ENCODE measurements at regions not wholly inside any gene's neighbourhood (a gene's known extent, or its start where the extent isn't known, plus 50 kb on each side); places are given as distances from the start of the nearest gene placed in this dataset.

DNA sequence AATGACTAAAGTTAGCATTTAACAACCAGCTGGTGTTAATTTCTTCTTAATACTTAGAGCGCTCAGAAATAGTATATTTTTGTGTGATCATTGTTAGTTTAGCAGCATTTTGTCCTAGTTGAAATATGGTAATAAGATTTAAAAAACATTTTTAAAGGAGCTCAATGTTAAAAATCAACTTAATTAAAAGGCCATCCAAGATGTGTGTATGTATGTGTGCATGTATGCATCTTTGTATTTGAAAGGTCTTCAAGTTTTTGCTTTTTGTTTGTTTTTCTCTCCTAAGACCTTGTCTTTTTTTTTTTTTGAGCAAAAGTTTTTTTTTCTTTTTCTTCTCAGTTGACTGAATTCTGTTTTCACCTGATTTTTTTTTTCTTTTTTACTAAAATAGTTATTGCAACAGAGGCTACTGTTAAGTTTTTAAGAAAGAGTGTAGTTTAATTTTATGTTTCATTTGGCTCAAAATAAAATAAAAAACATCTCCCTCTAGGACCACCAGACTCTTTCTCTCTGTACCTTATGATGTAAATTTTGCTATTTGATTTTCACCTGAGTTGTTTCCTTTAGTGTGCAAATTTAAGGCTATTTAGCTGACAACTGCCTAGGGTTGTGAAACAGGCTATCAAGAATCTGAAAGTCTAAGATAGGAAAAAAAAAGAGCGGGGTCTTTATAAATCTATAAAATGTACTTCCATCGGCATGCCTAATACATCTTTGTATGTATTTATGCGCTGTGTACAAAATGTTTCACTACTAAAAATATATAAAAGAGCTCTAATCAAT, 76.4 kb upstream of the C1GALT1 start:
- CTCF ChIA-PET = interaction anchor here (0.5 to 1.9 kb wide), 3 partner anchors 9 to 545 kb away, joined by 3 to 5 read pairs (median 3); no protein-coding TSS in a partner anchor
- Mint-ChIP-seq H3K36me3 (ENCODE audit: insufficient read depth, unreplicated experiment) (no peaks in the 10 kb centered on the region), H3K9me3 (ENCODE audit: low read depth, unreplicated experiment) (no peaks in the 10 kb centered on the region), H3K4me3 (ENCODE audit: low read depth, unreplicated experiment) (no peak overlapping the region), H3K4me1 (ENCODE audit: low read depth, unreplicated experiment) (peaks cover 9% of the 10 kb centered on the region), H3K27ac (ENCODE audit: unreplicated experiment) (no peak overlapping the region), H3K27me3 (ENCODE audit: unreplicated experiment) (no peaks in the 10 kb centered on the region)
- no peak for DNase-seq
- no TSS peak for BruUV-seq (replicated peaks)
- intact Hi-C loops (cut with micrococcal nuclease; ENCODE audit: unreplicated experiment) = no loop called here
- TF ChIP-seq, protein P1, sequence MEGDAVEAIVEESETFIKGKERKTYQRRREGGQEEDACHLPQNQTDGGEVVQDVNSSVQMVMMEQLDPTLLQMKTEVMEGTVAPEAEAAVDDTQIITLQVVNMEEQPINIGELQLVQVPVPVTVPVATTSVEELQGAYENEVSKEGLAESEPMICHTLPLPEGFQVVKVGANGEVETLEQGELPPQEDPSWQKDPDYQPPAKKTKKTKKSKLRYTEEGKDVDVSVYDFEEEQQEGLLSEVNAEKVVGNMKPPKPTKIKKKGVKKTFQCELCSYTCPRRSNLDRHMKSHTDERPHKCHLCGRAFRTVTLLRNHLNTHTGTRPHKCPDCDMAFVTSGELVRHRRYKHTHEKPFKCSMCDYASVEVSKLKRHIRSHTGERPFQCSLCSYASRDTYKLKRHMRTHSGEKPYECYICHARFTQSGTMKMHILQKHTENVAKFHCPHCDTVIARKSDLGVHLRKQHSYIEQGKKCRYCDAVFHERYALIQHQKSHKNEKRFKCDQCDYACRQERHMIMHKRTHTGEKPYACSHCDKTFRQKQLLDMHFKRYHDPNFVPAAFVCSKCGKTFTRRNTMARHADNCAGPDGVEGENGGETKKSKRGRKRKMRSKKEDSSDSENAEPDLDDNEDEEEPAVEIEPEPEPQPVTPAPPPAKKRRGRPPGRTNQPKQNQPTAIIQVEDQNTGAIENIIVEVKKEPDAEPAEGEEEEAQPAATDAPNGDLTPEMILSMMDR (IDR thresholded peaks at IDR 0.05; ENCODE audit: unreplicated experiment) = no peak

GRCh38 chr7:7108931-7109330, 73.4 kb upstream of the C1GALT1 start:
- Mint-ChIP-seq H3K9me3 (ENCODE audit: low read depth, unreplicated experiment) (no peaks in the 10 kb centered on the region), H3K4me3 (ENCODE audit: low read depth, unreplicated experiment) (no peak overlapping the region), H3K27me3 (ENCODE audit: unreplicated experiment) (no peaks in the 10 kb centered on the region), H3K4me1 (ENCODE audit: low read depth, unreplicated experiment) (no peaks in the 10 kb centered on the region), H3K27ac (ENCODE audit: unreplicated experiment) (no peak overlapping the region), H3K36me3 (ENCODE audit: insufficient read depth, unreplicated experiment) (no peaks in the 10 kb centered on the region)
- TF ChIP-seq, protein P1 (IDR thresholded peaks at IDR 0.05; ENCODE audit: unreplicated experiment) = no peak
- no peak for DNase-seq
- intact Hi-C loops (cut with micrococcal nuclease; ENCODE audit: unreplicated experiment) = no loop called here
- CTCF ChIA-PET = no interaction called here
- no TSS peak for BruUV-seq (replicated peaks)

- no TSS peak for BruUV-seq (replicated peaks)
- CTCF ChIA-PET = interaction anchor here (0.8 kb wide), 1 partner anchor 72 kb away, joined by 5 read pairs; the partner anchor contains the start of gene C1GALT1
- H3K27me3 Mint-ChIP-seq (ENCODE audit: unreplicated experiment) = no peaks in the 10 kb centered on the region
- peaks cover 8% of the 10 kb centered on the region for H3K4me1 Mint-ChIP-seq (ENCODE audit: low read depth, unreplicated experiment)
- H3K4me3 Mint-ChIP-seq (ENCODE audit: low read depth, unreplicated experiment) = no peak overlapping the region
- intact Hi-C loops (cut with micrococcal nuclease; ENCODE audit: unreplicated experiment) = no loop called here
- H3K27ac Mint-ChIP-seq (ENCODE audit: unreplicated experiment) = no peak overlapping the region
- no peaks in the 10 kb centered on the region for H3K9me3 Mint-ChIP-seq (ENCODE audit: low read depth, unreplicated experiment)
- no peak for DNase-seq
- H3K36me3 Mint-ChIP-seq (ENCODE audit: insufficient read depth, unreplicated experiment) = no peaks in the 10 kb centered on the region
- TF ChIP-seq, protein P1 (IDR thresholded peaks at IDR 0.05; ENCODE audit: unreplicated experiment) = no peak
Observed at GRCh38 chr7:7109934-7110333, 72.4 kb upstream of the C1GALT1 start.

DNA sequence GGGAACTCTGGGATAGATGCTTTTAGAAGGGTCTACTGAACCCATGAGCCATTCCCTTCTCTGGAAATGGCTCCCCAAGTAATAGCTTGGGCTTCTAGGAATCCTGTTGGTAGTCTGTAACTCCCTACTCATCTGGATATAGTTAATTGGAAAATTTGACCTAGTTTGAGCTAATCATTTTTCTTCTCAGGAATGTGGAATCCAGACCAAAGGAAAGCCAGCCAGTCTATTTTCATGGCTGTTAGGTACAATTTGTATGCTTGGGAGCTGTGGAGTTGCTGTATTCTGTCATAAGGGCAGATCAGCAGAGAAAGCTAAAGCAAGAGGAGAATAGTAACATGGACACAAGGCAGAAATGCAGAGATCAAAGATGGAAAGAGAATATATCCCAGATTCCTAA, 71.6 kb upstream of the C1GALT1 start:
- Mint-ChIP-seq H3K27me3 (ENCODE audit: unreplicated experiment) (no peaks in the 10 kb centered on the region), H3K36me3 (ENCODE audit: insufficient read depth, unreplicated experiment) (no peaks in the 10 kb centered on the region), H3K4me1 (ENCODE audit: low read depth, unreplicated experiment) (peaks cover 10% of the 10 kb centered on the region), H3K4me3 (ENCODE audit: low read depth, unreplicated experiment) (no peak overlapping the region), H3K9me3 (ENCODE audit: low read depth, unreplicated experiment) (no peaks in the 10 kb centered on the region), H3K27ac (ENCODE audit: unreplicated experiment) (no peak overlapping the region)
- TF ChIP-seq, protein P1 (IDR thresholded peaks at IDR 0.05; ENCODE audit: unreplicated experiment) = no peak
- CTCF ChIA-PET = interaction anchor here (0.8 to 1.1 kb wide), 2 partner anchors 11 to 131 kb away, joined by 3 read pairs; no protein-coding TSS in a partner anchor
- DNase-seq = no peak
- BruUV-seq (replicated peaks) = no TSS peak
- intact Hi-C loops (cut with micrococcal nuclease; ENCODE audit: unreplicated experiment) = no loop called here

Data from Calu3 (cell line).